ENCODE measurements at regions not wholly inside any gene's neighbourhood (a gene's known extent, or its start where the extent isn't known, plus 50 kb on each side); places are given as distances from the start of the nearest gene placed in this dataset.

DNA sequence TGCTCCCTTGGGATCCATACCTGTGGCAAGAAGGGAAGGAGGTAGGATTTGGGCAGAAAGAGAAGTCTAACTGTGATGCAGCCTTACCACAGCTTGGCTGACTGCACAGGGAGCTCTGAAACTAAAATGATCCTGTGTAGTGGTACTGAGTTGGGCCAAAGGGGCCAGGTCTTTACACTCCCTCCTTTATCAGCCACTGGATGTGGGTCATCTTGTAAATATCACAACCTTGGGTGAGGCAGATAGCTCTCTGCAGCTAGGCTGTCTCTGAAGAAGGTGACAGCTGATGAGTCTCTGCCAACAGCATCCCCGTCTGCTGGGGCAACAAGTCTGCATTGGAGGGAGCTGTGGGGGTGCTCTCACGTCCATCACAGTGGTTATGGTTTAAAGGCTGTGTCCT is 95.9 kb upstream of the CAND1 start:
- Histone ChIP-seq H3K9me3 (no peaks in the 10 kb centered on the region), H3K27me3 (no peaks in the 10 kb centered on the region), H3K4me1 (no peaks in the 10 kb centered on the region), H3K4me3 (no peak overlapping the region), H3K27ac (no peak overlapping the region), H3K36me3 (no peaks in the 10 kb centered on the region)
- 10 to 42% (median 24%) methylated on average over 2 of the region's 2 CpGs for WGBS, 4 donors
- DNase-seq, result no peak
- TF ChIP-seq POLR2A (IDR thresholded peaks at IDR 0.05), result no peak
- TF ChIP-seq, protein P1, sequence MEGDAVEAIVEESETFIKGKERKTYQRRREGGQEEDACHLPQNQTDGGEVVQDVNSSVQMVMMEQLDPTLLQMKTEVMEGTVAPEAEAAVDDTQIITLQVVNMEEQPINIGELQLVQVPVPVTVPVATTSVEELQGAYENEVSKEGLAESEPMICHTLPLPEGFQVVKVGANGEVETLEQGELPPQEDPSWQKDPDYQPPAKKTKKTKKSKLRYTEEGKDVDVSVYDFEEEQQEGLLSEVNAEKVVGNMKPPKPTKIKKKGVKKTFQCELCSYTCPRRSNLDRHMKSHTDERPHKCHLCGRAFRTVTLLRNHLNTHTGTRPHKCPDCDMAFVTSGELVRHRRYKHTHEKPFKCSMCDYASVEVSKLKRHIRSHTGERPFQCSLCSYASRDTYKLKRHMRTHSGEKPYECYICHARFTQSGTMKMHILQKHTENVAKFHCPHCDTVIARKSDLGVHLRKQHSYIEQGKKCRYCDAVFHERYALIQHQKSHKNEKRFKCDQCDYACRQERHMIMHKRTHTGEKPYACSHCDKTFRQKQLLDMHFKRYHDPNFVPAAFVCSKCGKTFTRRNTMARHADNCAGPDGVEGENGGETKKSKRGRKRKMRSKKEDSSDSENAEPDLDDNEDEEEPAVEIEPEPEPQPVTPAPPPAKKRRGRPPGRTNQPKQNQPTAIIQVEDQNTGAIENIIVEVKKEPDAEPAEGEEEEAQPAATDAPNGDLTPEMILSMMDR (IDR thresholded peaks at IDR 0.05), result no peak
- intact Hi-C loops (cut with DNase I), result no loop called here
- ATAC-seq, result no peak

DNA sequence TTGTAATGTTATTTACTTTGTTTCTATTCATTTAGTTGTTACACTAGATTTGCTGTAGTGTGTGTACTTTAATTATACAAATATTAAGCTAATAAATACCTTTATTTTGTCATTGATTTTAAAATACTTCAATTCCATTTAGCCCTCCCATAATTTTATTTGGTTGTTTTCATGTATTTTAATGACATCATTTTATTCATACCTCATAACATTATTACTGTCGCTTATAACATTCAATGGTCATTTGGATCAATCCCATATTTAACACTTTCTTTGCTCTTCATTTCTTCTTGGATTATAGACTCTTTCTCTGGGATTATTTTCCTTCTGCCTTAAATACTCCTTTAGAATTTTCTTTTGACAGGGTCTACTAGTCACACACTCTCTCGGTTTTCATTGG is 86.6 kb upstream of the CAND1 start:
- Histone ChIP-seq H3K4me3 (no peak overlapping the region), H3K9me3 (no peaks in the 10 kb centered on the region), H3K4me1 (no peaks in the 10 kb centered on the region), H3K27ac (no peak overlapping the region), H3K36me3 (no peaks in the 10 kb centered on the region), H3K27me3 (peaks cover 0 to 3% (median 0%) of the 10 kb centered on the region in 9 donors)
- intact Hi-C loops (cut with DNase I), result no loop called here
- ATAC-seq (no peak), DNase-seq (no peak)
- TF ChIP-seq, protein P1 (IDR thresholded peaks at IDR 0.05), result no peak
- no peak for TF ChIP-seq POLR2A (IDR thresholded peaks at IDR 0.05)
- 71 to 80% (median 73%) methylated on average over 2 of the region's 2 CpGs for WGBS, 4 donors

DNA sequence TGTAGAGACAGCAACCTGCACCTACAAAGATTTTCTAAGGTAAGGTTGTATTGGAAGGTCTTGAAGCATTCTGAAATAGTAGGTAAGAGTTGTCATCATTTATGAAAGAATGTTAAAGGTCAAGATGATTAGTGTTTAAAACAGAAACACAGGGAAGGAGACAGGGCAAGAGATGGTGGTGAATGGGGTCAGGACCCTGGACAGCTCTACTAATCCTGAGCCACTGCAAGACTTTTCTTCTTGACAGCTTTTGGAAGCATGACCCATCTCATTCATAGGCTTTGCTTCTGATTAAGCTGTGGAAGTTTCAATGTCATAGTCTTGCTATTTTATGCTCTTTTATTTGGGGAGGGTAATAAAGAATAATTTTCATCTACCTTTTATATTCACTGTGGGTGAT is 75.5 kb upstream of the CAND1 start:
- Histone ChIP-seq H3K9me3 (no peaks in the 10 kb centered on the region), H3K4me3 (no peak overlapping the region), H3K27me3 (peaks cover 0 to 4% (median 0%) of the 10 kb centered on the region in 9 donors), H3K27ac (no peak overlapping the region), H3K36me3 (no peaks in the 10 kb centered on the region), H3K4me1 (no peaks in the 10 kb centered on the region)
- ATAC-seq, result no peak
- TF ChIP-seq, protein P1 (IDR thresholded peaks at IDR 0.05), result no peak
- no peak for TF ChIP-seq POLR2A (IDR thresholded peaks at IDR 0.05)
- no peak for DNase-seq
- intact Hi-C loops (cut with DNase I), result no loop called here

DNA sequence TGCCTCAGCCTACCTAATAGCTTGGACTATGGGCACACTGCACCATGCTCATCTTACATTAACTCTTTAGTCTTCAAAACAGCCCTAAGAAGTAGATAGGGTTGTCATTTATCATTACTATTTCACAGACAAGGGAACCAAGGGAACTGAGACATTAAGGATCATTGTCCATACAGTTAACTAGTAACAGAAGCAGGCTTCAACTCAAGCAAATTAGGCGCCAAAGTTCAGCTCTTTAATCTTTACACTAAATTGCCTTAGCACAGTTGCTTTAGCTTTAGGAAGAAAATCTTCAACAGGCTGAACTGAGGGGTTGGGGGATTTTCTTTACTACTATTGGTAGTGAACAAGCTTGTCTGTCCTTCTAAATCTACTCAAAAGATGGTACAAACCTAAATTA is 68.8 kb upstream of the CAND1 start:
- WGBS, 4 donors, result 0 to 46% (median 0%) methylated on average over 1 of the region's 1 CpG
- H3K36me3 ChIP-seq, result no peaks in the 10 kb centered on the region
- intact Hi-C loops (cut with DNase I), result no loop called here
- no peaks in the 10 kb centered on the region for H3K4me1 ChIP-seq
- no peak for DNase-seq
- H3K27ac ChIP-seq, result no peak overlapping the region
- no peak for ATAC-seq
- no peaks in the 10 kb centered on the region for H3K9me3 ChIP-seq
- peaks cover 0 to 6% (median 0%) of the 10 kb centered on the region in 9 donors for H3K27me3 ChIP-seq
- H3K4me3 ChIP-seq, result no peak overlapping the region
- no peak for TF ChIP-seq POLR2A (IDR thresholded peaks at IDR 0.05)
- TF ChIP-seq, protein P1 (IDR thresholded peaks at IDR 0.05), result no peak
